K562 (cell line): ENCODE measurements at regions not wholly inside any gene's neighbourhood (a gene's known extent, or its start where the extent isn't known, plus 50 kb on each side); places are given as distances from the start of the nearest gene placed in this dataset.

Source experiments
- ATAC-seq: fragments of 200-7000 bp; cut with Tn5 transposase; 3 replicates; pipeline ENCODE4 v1.9.1; 2020; ENCODE audit warnings: moderate library complexity
- BruUV-seq: library from RNA; stranded (reverse); fragments of 400-500 nt; replicated peaks from 2 replicates; lab custom pipeline; 2021; lab: Mats Ljungman, UMichigan
- CTCF ChIA-PET: fragments of 300-600 bp; formaldehyde crosslinking; extraction: SDS; loops from one replicate; lab custom pipeline; 2021; ENCODE audit warnings: low intra/inter-chr PET ratio; lab: Yijun Ruan, JAX
- POLR2A ChIA-PET: fragments of 300-600, 350-650 bp; sonication (Branson Sonifier 250); formaldehyde crosslinking; extraction: SDS; loops from one replicate; lab custom pipeline; 2021; ENCODE audit warnings: antibody characterized with exemption, inconsistent platforms; lab: Yijun Ruan, JAX
- DNase-seq, 4 experiments: peaks; one replicate each; pipeline versions ENCODE4 v3.0.0 to v3.0.0-alpha.2; 2011 to 2018; ENCODE audit warnings: low spot score in 3 of 4, mixed read lengths in 3 of 4; ENCODE audit errors: extremely low read depth in 1 of 4
- FAIRE-seq: peaks from 2 replicates; lab custom pipeline; 2011; peaks lifted over from hg19 to GRCh38; lab: Jason Lieb, UNC
- H2AFZ ChIP-seq: 2 replicates; pipeline ENCODE4 v1.6.0; 2011; ENCODE audit warnings: low read depth, low read length, control low read depth, inconsistent platforms
- H3K27ac ChIP-seq: fragments of 200-600 bp; 3 replicates; pipeline ENCODE4 v1.8.0; 2011; ENCODE audit warnings: low read depth, mild to moderate bottlenecking, control low read depth, inconsistent platforms, low read length, moderate library complexity, mixed read lengths; ENCODE audit errors: extremely low read depth
- H3K27me3 ChIP-seq, 2 experiments: fragments of 300-600 bp in 1 of 2; 2 replicates in 1 of 2; 3 replicates in 1 of 2; pipeline versions ENCODE4 v1.6.0 to v1.8.0; 2011; ENCODE audit warnings: inconsistent platforms in 2 of 2, low read length in 2 of 2, mild to moderate bottlenecking in 1 of 2, mixed read lengths in 1 of 2, moderate library complexity in 1 of 2; ENCODE audit not compliant: control insufficient read depth in 2 of 2, insufficient read depth in 2 of 2
- H3K36me3 ChIP-seq: fragments of 300-600 bp; 3 replicates; pipeline ENCODE4 v1.8.0; 2011; ENCODE audit warnings: mild to moderate bottlenecking, low read length, inconsistent platforms; ENCODE audit not compliant: control insufficient read depth, insufficient read depth
- H3K4me1 ChIP-seq, 2 experiments: fragments of 200-600 bp in 1 of 2; replicated peaks in 1 of 2; 2 replicates in 1 of 2; 3 replicates in 1 of 2; pipeline versions ENCODE4 v1.5.1 to v1.8.0; 2011; ENCODE audit warnings: inconsistent platforms in 2 of 2, low read length in 2 of 2, mild to moderate bottlenecking in 1 of 2, mixed read lengths in 1 of 2, moderate library complexity in 1 of 2; ENCODE audit not compliant: control insufficient read depth in 2 of 2, insufficient read depth in 2 of 2
- H3K4me2 ChIP-seq: 2 replicates; pipeline ENCODE4 v1.6.1; 2011; ENCODE audit warnings: low read length, control low read depth, inconsistent platforms, mixed read lengths; ENCODE audit not compliant: insufficient read depth
- H3K4me3 ChIP-seq: fragments of 200-600 bp; sonication (generic), shearing (Covaris generic); 2 replicates; pipeline ENCODE4 v1.5.1; 2016; ENCODE audit warnings: control low read depth, inconsistent platforms
- H3K79me2 ChIP-seq: fragments of 200-600 bp; 3 replicates; pipeline ENCODE4 v1.8.0; 2011; ENCODE audit warnings: low read length, inconsistent platforms; ENCODE audit not compliant: control insufficient read depth, insufficient read depth
- H3K9ac ChIP-seq, 2 experiments: 2 replicates each; pipeline versions ENCODE4 v1.6.0 to v1.6.1; 2011; ENCODE audit warnings: low read depth in 2 of 2, low read length in 2 of 2, control low read depth in 1 of 2, inconsistent platforms in 1 of 2, mild to moderate bottlenecking in 1 of 2, mixed read lengths in 1 of 2; ENCODE audit not compliant: insufficient read depth in 1 of 2
- H3K9me1 ChIP-seq: one replicate; pipeline ENCODE4 v1.6.0; 2011; ENCODE audit warnings: inconsistent platforms, mild to moderate bottlenecking, low read length, moderate library complexity; ENCODE audit not compliant: control insufficient read depth, insufficient read depth
- H3K9me3 ChIP-seq: replicated peaks from 2 replicates; pipeline ENCODE4 v1.5.1; 2011; ENCODE audit warnings: low read depth, low read length, inconsistent platforms; ENCODE audit not compliant: control insufficient read depth, insufficient read depth
- H4K20me1 ChIP-seq: replicated peaks from 2 replicates; pipeline ENCODE4 v1.6.1; 2011; ENCODE audit warnings: low read length, inconsistent platforms, mixed read lengths; ENCODE audit not compliant: control insufficient read depth, insufficient read depth
- ARID1B ChIP-seq: fragments of 450-650 bp; IDR thresholded peaks from 2 replicates; pipeline ENCODE4 v1.6.1; 2016; ENCODE audit warnings: antibody characterized with exemption, mild to moderate bottlenecking, inconsistent platforms
- CBX1 ChIP-seq: sonication (generic); IDR thresholded peaks from 2 replicates; pipeline ENCODE4 v1.6.1; 2016; ENCODE audit warnings: antibody characterized with exemption, low read depth, mild to moderate bottlenecking
- CBX3 ChIP-seq, 2 experiments: IDR thresholded peaks; 1 replicate in 1 of 2; 2 replicates in 1 of 2; pipeline ENCODE4 v1.6.1; 2012; ENCODE audit warnings: inconsistent platforms in 2 of 2, low read length in 2 of 2, borderline replicate concordance in 1 of 2, control low read depth in 1 of 2
- FOXP1 ChIP-seq: sonication (generic); formaldehyde crosslinking; IDR thresholded peaks from 2 replicates; pipeline ENCODE4 v1.8.0; 2022; ENCODE audit warnings: mild to moderate bottlenecking, missing genetic modification reagents
- GABPB2 ChIP-seq: fragments of 250-450 bp; sonication (Bioruptor Pico); conservative IDR thresholded peaks from 2 replicates; pipeline ENCODE4 v1.5.1; 2021; ENCODE audit warnings: mild to moderate bottlenecking
- GATAD2A ChIP-seq: fragments of 450-650 bp; IDR thresholded peaks from 2 replicates; pipeline ENCODE4 v1.6.1; 2017
- LEF1 ChIP-seq: fragments of 450-650 bp; IDR thresholded peaks from 2 replicates; pipeline ENCODE4 v1.6.1; 2016; ENCODE audit warnings: mild to moderate bottlenecking
- POLR2H ChIP-seq: IDR thresholded peaks from 2 replicates; pipeline ENCODE4 v1.6.1; 2016; ENCODE audit warnings: missing genetic modification characterization, low read depth, mild to moderate bottlenecking, control low read depth, missing compliant biosample characterization, moderate library complexity
- RBM39 ChIP-seq: fragments of 200-400 bp; formaldehyde crosslinking; optimal IDR thresholded peaks from 2 replicates; pipeline ENCODE3; 2018; ENCODE audit warnings: low read depth, low read length
- TAF15 ChIP-seq: fragments of 200-400 bp; formaldehyde crosslinking; IDR thresholded peaks from 2 replicates; pipeline ENCODE4 v1.6.1; 2017; ENCODE audit warnings: mild to moderate bottlenecking, low read depth, low read length, moderate library complexity
- THRA ChIP-seq: fragments of 450-650 bp; IDR thresholded peaks from 2 replicates; pipeline ENCODE4 v1.6.1; 2017; ENCODE audit warnings: mild to moderate bottlenecking, moderate library complexity
- TRIM24 ChIP-seq, 2 experiments: fragments of 450-650 bp; IDR thresholded peaks; 2 replicates each; pipeline ENCODE4 v1.6.1; 2016
- ZBTB5 ChIP-seq: fragments of 450-650 bp; IDR thresholded peaks from 2 replicates; pipeline ENCODE4 v1.6.1; 2017; ENCODE audit warnings: antibody characterized with exemption
- WGBS: fragments of 100-300 bp; shearing (Covaris generic); methylation state at CpG from one replicate; pipeline ENCODE4 v1.1.6; 2016; ENCODE audit warnings: low coverage, mixed read lengths; ENCODE audit not compliant: insufficient coverage; ENCODE audit errors: missing lambda C conversion rate; 5-methylcytosine and 5-hydroxymethylcytosine counted together
- in situ Hi-C: fragments of 300-500 bp; cut with MboI; formaldehyde crosslinking; loops from 4 replicates; pipeline ENCODE4 v1.15.0; 2018; ENCODE audit warnings: inconsistent platforms, mixed read lengths
- intact Hi-C: fragments of 100-400 bp; cut with micrococcal nuclease; formaldehyde crosslinking; loops from 2 replicates; pipeline ENCODE4 v1.14.2; 2022
- TF ChIP-seq, protein P1 (sequence below): sonication (generic); formaldehyde crosslinking; IDR thresholded peaks from 2 replicates; pipeline ENCODE4 v1.8.0; 2022; ENCODE audit warnings: mild to moderate bottlenecking, missing genetic modification reagents

DNA sequence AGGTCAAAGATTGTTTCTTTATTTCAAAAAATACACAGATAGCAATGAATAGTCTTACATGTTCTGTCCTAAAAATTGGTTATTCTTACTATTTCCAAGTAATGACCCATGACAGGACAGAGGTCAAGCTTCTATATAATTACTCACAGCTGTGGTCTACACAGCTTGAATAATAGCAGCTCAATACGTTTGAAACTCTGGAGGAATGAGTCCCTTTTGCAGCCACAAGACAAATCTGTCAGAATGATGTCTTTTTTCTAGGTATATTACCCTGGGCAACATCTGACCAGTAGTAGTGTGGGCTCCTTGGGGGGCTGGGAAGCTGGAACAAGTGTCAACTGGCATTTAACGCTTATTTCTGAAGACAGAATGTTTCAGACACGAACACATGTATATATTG, 84.9 kb upstream of the HTR1B start (continued):
- no peak for TF ChIP-seq CBX1
- TF ChIP-seq POLR2H: no peak
- TF ChIP-seq GATAD2A: no peak
- no peak for TF ChIP-seq TAF15
- TF ChIP-seq, protein P1, sequence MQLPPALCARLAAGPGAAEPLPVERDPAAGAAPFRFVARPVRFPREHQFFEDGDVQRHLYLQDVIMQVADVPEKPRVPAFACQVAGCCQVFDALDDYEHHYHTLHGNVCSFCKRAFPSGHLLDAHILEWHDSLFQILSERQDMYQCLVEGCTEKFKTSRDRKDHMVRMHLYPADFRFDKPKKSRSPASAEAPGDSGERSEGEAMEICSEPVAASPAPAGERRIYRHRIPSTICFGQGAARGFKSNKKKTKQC (CRISPR knock-in tag): no peak
- no peak for TF ChIP-seq LEF1
- no peak for TF ChIP-seq TRIM24 (IDR thresholded peaks at IDR 0.05)

- no peaks in the 10 kb centered on the region for H3K79me2 ChIP-seq
- CTCF ChIA-PET: no interaction called here
- TF ChIP-seq CBX3 (IDR thresholded peaks at IDR 0.05; ENCODE audit: borderline replicate concordance in 1 of 2, low read length in 2 of 2) (no peak), ARID1B (no peak), RBM39 (no peak), ZBTB5 (no peak), GABPB2 (CRISPR knock-in tag) (no peak), FOXP1 (CRISPR knock-in tag) (no peak), THRA (no peak)
- TF ChIP-seq, all 486 proteins: peak for 0
- FAIRE-seq (no peak), DNase-seq (no peak), ATAC-seq (no peak)
- Histone ChIP-seq H3K4me3 (no peak overlapping the region), H3K9me3 (no peaks in the 10 kb centered on the region), H3K9me1 (no peaks in the 10 kb centered on the region), H3K36me3 (no peaks in the 10 kb centered on the region), H3K4me1 (no peaks in the 10 kb centered on the region), H2AFZ (no peak overlapping the region), H3K27ac (no peak overlapping the region), H3K27me3 (no peaks in the 10 kb centered on the region), H4K20me1 (no peaks in the 10 kb centered on the region), H3K9ac (no peak overlapping the region), H3K4me2 (no peak overlapping the region)
- intact Hi-C loops (no loop called here), in situ Hi-C loops (no loop called here)
- POLR2A ChIA-PET: no interaction called here
- WGBS: 0% methylated on average over 5 of the region's 6 CpGs
- BruUV-seq: no TSS peak
These were observed 85.5 kb upstream of the HTR1B start for GRCh38 chr6:77548662-77549366.
